ENCODE measurements at regions not wholly inside any gene's neighbourhood (a gene's known extent, or its start where the extent isn't known, plus 50 kb on each side); places are given as distances from the start of the nearest gene placed in this dataset.

- TF ChIP-seq NANOG (IDR thresholded peaks at IDR 0.05; ENCODE audit: insufficient read depth, low read depth, low read length, poor library complexity, severe bottlenecking) (no peak), HDAC6 (IDR thresholded peaks at IDR 0.05; ENCODE audit: low read depth, low read length) (no peak), SIN3A (conservative IDR thresholded peaks at IDR 0.05 in 1 of 2, IDR thresholded peaks at IDR 0.05 in 1 of 2; ENCODE audit: low read depth in 1 of 2, low read length in 2 of 2) (no peak), BACH1 (IDR thresholded peaks at IDR 0.05; ENCODE audit: low read length) (no peak)
Observed at GRCh38 chr3:177294221-177294620, 96.9 kb upstream of the TBL1XR1 start (continued).
